Esophagus squamous epithelium (tissue), 4 donors: ENCODE measurements at regions not wholly inside any gene's neighbourhood (a gene's known extent, or its start where the extent isn't known, plus 50 kb on each side); places are given as distances from the start of the nearest gene placed in this dataset.

Experiments
- POLR2A ChIP-seq, 4 donors: fragments of 450-650 bp; IDR thresholded peaks; one replicate each; pipeline ENCODE4 v1.6.1; 2017; ENCODE audit warnings: antibody characterized with exemption in 4 of 4, mild to moderate bottlenecking in 4 of 4, moderate library complexity in 3 of 4
- TF ChIP-seq, protein P1 (sequence below), 6 experiments: fragments of 450-650 bp in 4 of 6; fragments of 200-600 bp in 2 of 6; sonication (generic) in 2 of 6; IDR thresholded peaks; one replicate each; pipeline ENCODE4 v1.5.1; 2016 to 2019; ENCODE audit warnings: antibody characterized with exemption in 6 of 6, mild to moderate bottlenecking in 4 of 6, moderate library complexity in 4 of 6

DNA sequence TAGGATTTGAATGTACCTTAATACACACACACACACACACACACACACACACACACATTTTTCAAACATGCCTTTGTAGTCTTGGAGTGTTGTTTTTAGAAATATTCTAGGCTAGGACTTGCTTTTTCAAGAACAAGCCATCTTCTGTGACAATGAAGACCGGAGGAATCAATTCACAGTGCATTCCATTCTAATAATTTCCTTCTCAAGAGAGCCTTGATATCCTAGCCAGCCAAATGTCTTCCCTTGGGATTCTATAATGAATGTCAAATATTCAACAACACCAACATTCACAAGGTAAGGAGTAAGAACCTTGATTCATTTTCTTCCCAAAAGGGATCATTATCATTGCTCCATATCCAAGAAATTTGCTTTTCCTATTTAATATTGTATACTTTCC lies 180.3 kb downstream of the SLITRK1 start:
- TF ChIP-seq, protein P1, sequence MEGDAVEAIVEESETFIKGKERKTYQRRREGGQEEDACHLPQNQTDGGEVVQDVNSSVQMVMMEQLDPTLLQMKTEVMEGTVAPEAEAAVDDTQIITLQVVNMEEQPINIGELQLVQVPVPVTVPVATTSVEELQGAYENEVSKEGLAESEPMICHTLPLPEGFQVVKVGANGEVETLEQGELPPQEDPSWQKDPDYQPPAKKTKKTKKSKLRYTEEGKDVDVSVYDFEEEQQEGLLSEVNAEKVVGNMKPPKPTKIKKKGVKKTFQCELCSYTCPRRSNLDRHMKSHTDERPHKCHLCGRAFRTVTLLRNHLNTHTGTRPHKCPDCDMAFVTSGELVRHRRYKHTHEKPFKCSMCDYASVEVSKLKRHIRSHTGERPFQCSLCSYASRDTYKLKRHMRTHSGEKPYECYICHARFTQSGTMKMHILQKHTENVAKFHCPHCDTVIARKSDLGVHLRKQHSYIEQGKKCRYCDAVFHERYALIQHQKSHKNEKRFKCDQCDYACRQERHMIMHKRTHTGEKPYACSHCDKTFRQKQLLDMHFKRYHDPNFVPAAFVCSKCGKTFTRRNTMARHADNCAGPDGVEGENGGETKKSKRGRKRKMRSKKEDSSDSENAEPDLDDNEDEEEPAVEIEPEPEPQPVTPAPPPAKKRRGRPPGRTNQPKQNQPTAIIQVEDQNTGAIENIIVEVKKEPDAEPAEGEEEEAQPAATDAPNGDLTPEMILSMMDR (IDR thresholded peaks at IDR 0.05): no peak
- no peak for TF ChIP-seq POLR2A (IDR thresholded peaks at IDR 0.05)
